ENCODE measurements at regions not wholly inside any gene's neighbourhood (a gene's known extent, or its start where the extent isn't known, plus 50 kb on each side); places are given as distances from the start of the nearest gene placed in this dataset.

GRCh38 chr4:26204249-26204825 is 116.5 kb upstream of the RBPJ start:
- TF ChIP-seq EZH2 (IDR thresholded peaks at IDR 0.05; ENCODE audit: borderline replicate concordance, low read length) (no peak), CTCF (IDR thresholded peaks at IDR 0.05; ENCODE audit: low read length) (no peak)

Measured in OCI-LY1 (cell line).